K562 (cell line): ENCODE measurements at regions not wholly inside any gene's neighbourhood (a gene's known extent, or its start where the extent isn't known, plus 50 kb on each side); places are given as distances from the start of the nearest gene placed in this dataset.

ENCODE experiments used
- ATAC-seq: fragments of 200-7000 bp; cut with Tn5 transposase; 3 replicates; pipeline ENCODE4 v1.9.1; 2020; ENCODE audit warnings: moderate library complexity
- BruUV-seq: library from RNA; stranded (reverse); fragments of 400-500 nt; replicated peaks from 2 replicates; lab custom pipeline; 2021; lab: Mats Ljungman, UMichigan
- CTCF ChIA-PET: fragments of 300-600 bp; formaldehyde crosslinking; extraction: SDS; loops from one replicate; lab custom pipeline; 2021; ENCODE audit warnings: low intra/inter-chr PET ratio; lab: Yijun Ruan, JAX
- POLR2A ChIA-PET: fragments of 300-600, 350-650 bp; sonication (Branson Sonifier 250); formaldehyde crosslinking; extraction: SDS; loops from one replicate; lab custom pipeline; 2021; ENCODE audit warnings: antibody characterized with exemption, inconsistent platforms; lab: Yijun Ruan, JAX
- DNase-seq, 4 experiments: peaks; one replicate each; pipeline versions ENCODE4 v3.0.0 to v3.0.0-alpha.2; 2011 to 2018; ENCODE audit warnings: low spot score in 3 of 4, mixed read lengths in 3 of 4; ENCODE audit errors: extremely low read depth in 1 of 4
- FAIRE-seq: peaks from 2 replicates; lab custom pipeline; 2011; peaks lifted over from hg19 to GRCh38; lab: Jason Lieb, UNC
- H2AFZ ChIP-seq: 2 replicates; pipeline ENCODE4 v1.6.0; 2011; ENCODE audit warnings: low read depth, low read length, control low read depth, inconsistent platforms
- H3K27ac ChIP-seq: fragments of 200-600 bp; 3 replicates; pipeline ENCODE4 v1.8.0; 2011; ENCODE audit warnings: low read depth, mild to moderate bottlenecking, control low read depth, inconsistent platforms, low read length, moderate library complexity, mixed read lengths; ENCODE audit errors: extremely low read depth
- H3K27me3 ChIP-seq, 2 experiments: fragments of 300-600 bp in 1 of 2; 2 replicates in 1 of 2; 3 replicates in 1 of 2; pipeline versions ENCODE4 v1.6.0 to v1.8.0; 2011; ENCODE audit warnings: inconsistent platforms in 2 of 2, low read length in 2 of 2, mild to moderate bottlenecking in 1 of 2, mixed read lengths in 1 of 2, moderate library complexity in 1 of 2; ENCODE audit not compliant: control insufficient read depth in 2 of 2, insufficient read depth in 2 of 2
- H3K36me3 ChIP-seq: fragments of 300-600 bp; 3 replicates; pipeline ENCODE4 v1.8.0; 2011; ENCODE audit warnings: mild to moderate bottlenecking, low read length, inconsistent platforms; ENCODE audit not compliant: control insufficient read depth, insufficient read depth
- H3K4me1 ChIP-seq, 2 experiments: fragments of 200-600 bp in 1 of 2; replicated peaks in 1 of 2; 2 replicates in 1 of 2; 3 replicates in 1 of 2; pipeline versions ENCODE4 v1.5.1 to v1.8.0; 2011; ENCODE audit warnings: inconsistent platforms in 2 of 2, low read length in 2 of 2, mild to moderate bottlenecking in 1 of 2, mixed read lengths in 1 of 2, moderate library complexity in 1 of 2; ENCODE audit not compliant: control insufficient read depth in 2 of 2, insufficient read depth in 2 of 2
- H3K4me2 ChIP-seq: 2 replicates; pipeline ENCODE4 v1.6.1; 2011; ENCODE audit warnings: low read length, control low read depth, inconsistent platforms, mixed read lengths; ENCODE audit not compliant: insufficient read depth
- H3K4me3 ChIP-seq: fragments of 200-600 bp; sonication (generic), shearing (Covaris generic); 2 replicates; pipeline ENCODE4 v1.5.1; 2016; ENCODE audit warnings: control low read depth, inconsistent platforms
- H3K79me2 ChIP-seq: fragments of 200-600 bp; 3 replicates; pipeline ENCODE4 v1.8.0; 2011; ENCODE audit warnings: low read length, inconsistent platforms; ENCODE audit not compliant: control insufficient read depth, insufficient read depth
- H3K9ac ChIP-seq, 2 experiments: 2 replicates each; pipeline versions ENCODE4 v1.6.0 to v1.6.1; 2011; ENCODE audit warnings: low read depth in 2 of 2, low read length in 2 of 2, control low read depth in 1 of 2, inconsistent platforms in 1 of 2, mild to moderate bottlenecking in 1 of 2, mixed read lengths in 1 of 2; ENCODE audit not compliant: insufficient read depth in 1 of 2
- H3K9me1 ChIP-seq: one replicate; pipeline ENCODE4 v1.6.0; 2011; ENCODE audit warnings: inconsistent platforms, mild to moderate bottlenecking, low read length, moderate library complexity; ENCODE audit not compliant: control insufficient read depth, insufficient read depth
- H3K9me3 ChIP-seq: replicated peaks from 2 replicates; pipeline ENCODE4 v1.5.1; 2011; ENCODE audit warnings: low read depth, low read length, inconsistent platforms; ENCODE audit not compliant: control insufficient read depth, insufficient read depth
- H4K20me1 ChIP-seq: replicated peaks from 2 replicates; pipeline ENCODE4 v1.6.1; 2011; ENCODE audit warnings: low read length, inconsistent platforms, mixed read lengths; ENCODE audit not compliant: control insufficient read depth, insufficient read depth
- C11orf30 ChIP-seq: fragments of 450-650 bp; IDR thresholded peaks from 2 replicates; pipeline ENCODE4 v1.6.1; 2016; ENCODE audit warnings: low read depth, mild to moderate bottlenecking
- CBX8 ChIP-seq: fragments of 200-600 bp; sonication (generic); IDR thresholded peaks from 2 replicates; pipeline ENCODE4 v1.6.1; 2012; ENCODE audit warnings: borderline replicate concordance, mixed run types, low read depth, mild to moderate bottlenecking, moderate library complexity, mixed read lengths, low read length, control low read depth, inconsistent platforms; ENCODE audit not compliant: poor library complexity, severe bottlenecking; ENCODE audit errors: extremely low read depth
- DPF2 ChIP-seq: fragments of 450-650 bp; IDR thresholded peaks from 2 replicates; pipeline ENCODE4 v1.6.1; 2016
- ELF1 ChIP-seq: fragments of 200-800 bp; sonication (Bioruptor generic); IDR thresholded peaks from 2 replicates; pipeline ENCODE4 v1.6.1; 2016; ENCODE audit warnings: missing genetic modification characterization, missing compliant biosample characterization
- ELF4 ChIP-seq: fragments of 450-650 bp; formaldehyde crosslinking; IDR thresholded peaks from 2 replicates; pipeline ENCODE4 v1.4.0; 2022; ENCODE audit warnings: missing genetic modification characterization
- KDM2B ChIP-seq: fragments of 250-450 bp; sonication (Bioruptor Pico); IDR thresholded peaks from 2 replicates; pipeline ENCODE4 v1.8.0; 2021; ENCODE audit warnings: mild to moderate bottlenecking, moderate library complexity
- MIER1 ChIP-seq: fragments of 450-650 bp; IDR thresholded peaks from 2 replicates; pipeline ENCODE4 v1.6.1; 2016; ENCODE audit warnings: antibody characterized with exemption, mild to moderate bottlenecking, low read depth
- OTX1 ChIP-seq: fragments of 450-650 bp; formaldehyde crosslinking; IDR thresholded peaks from 2 replicates; pipeline ENCODE4 v1.4.0; 2022; ENCODE audit warnings: mild to moderate bottlenecking
- POLR2AphosphoS5 ChIP-seq: IDR thresholded peaks from 2 replicates; pipeline ENCODE4 v1.6.1; 2011; ENCODE audit warnings: mild to moderate bottlenecking, low read depth, low read length, moderate library complexity; ENCODE audit not compliant: control insufficient read depth, insufficient read depth
- SAFB2 ChIP-seq: fragments of 200-400 bp; formaldehyde crosslinking; IDR thresholded peaks from 2 replicates; pipeline ENCODE4 v1.6.1; 2018; ENCODE audit warnings: borderline replicate concordance, low read length, low read depth, moderate library complexity; ENCODE audit not compliant: severe bottlenecking
- SMAD1 ChIP-seq: fragments of 150-350 bp; IDR thresholded peaks from 2 replicates; pipeline ENCODE4 v1.6.1; 2014; ENCODE audit warnings: low read length, low read depth; ENCODE audit not compliant: partially characterized antibody
- XRCC5 ChIP-seq: fragments of 200-400 bp; formaldehyde crosslinking; IDR thresholded peaks from 2 replicates; pipeline ENCODE4 v1.6.1; 2017; ENCODE audit warnings: low read depth, mild to moderate bottlenecking, low read length
- ZBTB1 ChIP-seq: sonication (generic); formaldehyde crosslinking; IDR thresholded peaks from 2 replicates; pipeline ENCODE4 v1.8.1; 2023; ENCODE audit warnings: missing genetic modification reagents, low read depth, mild to moderate bottlenecking, borderline replicate concordance
- ZNF431 ChIP-seq: sonication (generic); formaldehyde crosslinking; IDR thresholded peaks from 2 replicates; pipeline ENCODE4 v1.8.0; 2022; ENCODE audit warnings: mild to moderate bottlenecking, missing genetic modification reagents
- WGBS: fragments of 100-300 bp; shearing (Covaris generic); methylation state at CpG from one replicate; pipeline ENCODE4 v1.1.6; 2016; ENCODE audit warnings: low coverage, mixed read lengths; ENCODE audit not compliant: insufficient coverage; ENCODE audit errors: missing lambda C conversion rate; 5-methylcytosine and 5-hydroxymethylcytosine counted together
- in situ Hi-C: fragments of 300-500 bp; cut with MboI; formaldehyde crosslinking; loops from 4 replicates; pipeline ENCODE4 v1.15.0; 2018; ENCODE audit warnings: inconsistent platforms, mixed read lengths
- intact Hi-C: fragments of 100-400 bp; cut with micrococcal nuclease; formaldehyde crosslinking; loops from 2 replicates; pipeline ENCODE4 v1.14.2; 2022
- TF ChIP-seq, protein P1 (sequence below): fragments of 450-650 bp; formaldehyde crosslinking; IDR thresholded peaks from 2 replicates; pipeline ENCODE4 v1.4.0; 2022; ENCODE audit warnings: mild to moderate bottlenecking, moderate library complexity

- TF ChIP-seq SMAD1 (no peak), POLR2AphosphoS5 (no peak)
These were observed 108.6 kb upstream of the ATP10B start (continued) for GRCh38 chr5:160960592-160960991.

DNA sequence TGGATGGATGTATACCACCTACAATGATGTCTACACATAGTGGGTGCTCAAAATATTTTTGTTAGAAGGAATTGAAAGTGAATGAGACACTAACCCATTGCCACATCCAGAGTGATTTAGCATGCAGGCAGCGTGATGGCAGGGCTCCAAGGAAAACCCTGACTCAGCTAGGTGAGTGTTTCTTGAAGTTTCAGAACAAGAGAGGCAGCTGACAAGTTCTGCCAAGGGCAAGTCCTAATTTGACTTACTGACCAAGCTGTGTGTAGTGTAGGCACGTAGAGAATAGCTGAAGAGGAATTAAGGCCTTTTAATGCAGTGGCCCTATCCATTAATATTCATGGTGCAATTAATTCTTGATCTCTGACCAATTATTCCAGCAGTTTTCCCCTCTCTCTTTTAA is 107.8 kb upstream of the ATP10B start:
- no TSS peak for BruUV-seq
- Histone ChIP-seq H3K4me1 (no peaks in the 10 kb centered on the region), H3K27ac (no peak overlapping the region), H4K20me1 (no peaks in the 10 kb centered on the region), H3K79me2 (no peaks in the 10 kb centered on the region), H3K9me3 (peaks cover 2% of the 10 kb centered on the region; the same call in 1 of the 2 replicates), H2AFZ (no peak overlapping the region), H3K36me3 (no peaks in the 10 kb centered on the region), H3K9ac (no peak overlapping the region), H3K4me2 (no peak overlapping the region), H3K27me3 (no peaks in the 10 kb centered on the region), H3K4me3 (no peak overlapping the region), H3K9me1 (no peaks in the 10 kb centered on the region)
- in situ Hi-C loops: no loop called here
- TF ChIP-seq XRCC5 (no peak), ELF1 (tag) (no peak), OTX1 (no peak), ZBTB1 (no peak), SAFB2 (no peak), CBX8 (no peak), KDM2B (CRISPR knock-in tag) (no peak), ZNF431 (CRISPR knock-in tag) (no peak), DPF2 (no peak), MIER1 (no peak), C11orf30 (no peak), ELF4 (CRISPR knock-in tag) (no peak)
- TF ChIP-seq, protein P1, sequence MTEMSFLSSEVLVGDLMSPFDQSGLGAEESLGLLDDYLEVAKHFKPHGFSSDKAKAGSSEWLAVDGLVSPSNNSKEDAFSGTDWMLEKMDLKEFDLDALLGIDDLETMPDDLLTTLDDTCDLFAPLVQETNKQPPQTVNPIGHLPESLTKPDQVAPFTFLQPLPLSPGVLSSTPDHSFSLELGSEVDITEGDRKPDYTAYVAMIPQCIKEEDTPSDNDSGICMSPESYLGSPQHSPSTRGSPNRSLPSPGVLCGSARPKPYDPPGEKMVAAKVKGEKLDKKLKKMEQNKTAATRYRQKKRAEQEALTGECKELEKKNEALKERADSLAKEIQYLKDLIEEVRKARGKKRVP (CRISPR knock-in tag): no peak
- ATAC-seq (no peak), DNase-seq (no peak), FAIRE-seq (no peak)
- 0% methylated on average over 2 of the region's 2 CpGs for WGBS
- ChIA-PET POLR2A (no interaction called here), CTCF (no interaction called here)
- intact Hi-C loops: no loop called here
